Eye (tissue), 1 donor: ENCODE measurements at regions not wholly inside any gene's neighbourhood (a gene's known extent, or its start where the extent isn't known, plus 50 kb on each side); places are given as distances from the start of the nearest gene placed in this dataset.

Source experiments
- DNase-seq: peaks from one replicate; pipeline ENCODE4 v3.0.0-alpha.2; 2015

DNA sequence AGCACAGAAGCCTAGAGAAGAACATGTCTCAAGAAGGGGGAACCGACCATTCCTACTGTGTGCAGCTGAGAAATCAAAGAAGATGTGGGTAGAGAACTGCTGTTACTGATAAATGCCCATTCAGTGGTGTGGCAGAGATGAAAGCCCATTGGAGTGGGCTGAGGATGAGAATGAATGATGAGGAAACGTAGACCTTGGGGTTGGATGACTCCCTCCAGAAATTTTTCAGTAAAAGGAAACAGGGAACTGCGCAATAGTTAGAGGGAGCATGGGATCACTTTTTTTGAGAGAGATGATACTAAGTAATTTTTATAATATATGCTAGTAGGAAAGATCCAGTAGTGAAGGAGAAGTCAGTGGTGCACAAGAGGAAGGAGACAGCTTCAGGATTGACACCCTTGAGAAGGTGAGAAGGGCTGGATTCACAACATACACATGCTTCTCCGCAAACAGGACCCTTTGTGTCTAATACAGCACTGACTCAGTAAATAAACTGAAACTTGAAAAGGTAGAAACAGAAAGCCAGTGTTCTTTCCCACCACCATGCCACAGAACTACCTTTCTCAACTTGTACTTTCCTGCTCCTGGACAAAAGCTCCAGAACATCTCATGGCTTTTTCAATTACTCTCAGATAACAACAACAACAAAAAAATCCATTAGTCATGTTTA, 104.7 kb upstream of the IL6 start:
- no peak for DNase-seq

- DNase-seq = no peak
Observed at GRCh38 chr7:22618528-22618927, 108.5 kb upstream of the IL6 start.

DNA sequence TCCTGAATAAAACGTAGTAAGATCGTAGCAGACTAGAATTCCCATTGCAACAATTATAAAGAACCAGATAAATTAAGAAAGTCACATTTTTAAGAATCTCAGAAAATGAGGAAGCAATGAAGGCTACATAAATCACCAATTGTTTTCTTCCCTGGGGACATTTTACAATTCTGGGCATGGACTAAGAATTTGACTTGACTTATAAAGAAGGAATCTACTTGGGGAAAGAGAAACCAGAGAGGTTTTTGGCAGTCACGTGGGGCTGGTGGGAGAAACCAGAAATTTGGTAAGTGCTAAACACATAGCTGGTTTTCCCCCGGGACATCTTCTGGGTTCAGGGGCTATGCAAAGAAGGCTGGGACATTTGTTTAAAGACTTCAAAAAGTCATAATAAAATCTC, 109.8 kb upstream of the IL6 start:
- no peak for DNase-seq

GRCh38 chr7:22613496-22613895, 113.5 kb upstream of the IL6 start:
- no peak for DNase-seq

- DNase-seq = no peak
Observed at GRCh38 chr7:22612776-22613175, 112.8 kb upstream of the STEAP1B start.

- DNase-seq = no peak
Observed at GRCh38 chr7:22611758-22612079, 111.7 kb upstream of the STEAP1B start.

DNA sequence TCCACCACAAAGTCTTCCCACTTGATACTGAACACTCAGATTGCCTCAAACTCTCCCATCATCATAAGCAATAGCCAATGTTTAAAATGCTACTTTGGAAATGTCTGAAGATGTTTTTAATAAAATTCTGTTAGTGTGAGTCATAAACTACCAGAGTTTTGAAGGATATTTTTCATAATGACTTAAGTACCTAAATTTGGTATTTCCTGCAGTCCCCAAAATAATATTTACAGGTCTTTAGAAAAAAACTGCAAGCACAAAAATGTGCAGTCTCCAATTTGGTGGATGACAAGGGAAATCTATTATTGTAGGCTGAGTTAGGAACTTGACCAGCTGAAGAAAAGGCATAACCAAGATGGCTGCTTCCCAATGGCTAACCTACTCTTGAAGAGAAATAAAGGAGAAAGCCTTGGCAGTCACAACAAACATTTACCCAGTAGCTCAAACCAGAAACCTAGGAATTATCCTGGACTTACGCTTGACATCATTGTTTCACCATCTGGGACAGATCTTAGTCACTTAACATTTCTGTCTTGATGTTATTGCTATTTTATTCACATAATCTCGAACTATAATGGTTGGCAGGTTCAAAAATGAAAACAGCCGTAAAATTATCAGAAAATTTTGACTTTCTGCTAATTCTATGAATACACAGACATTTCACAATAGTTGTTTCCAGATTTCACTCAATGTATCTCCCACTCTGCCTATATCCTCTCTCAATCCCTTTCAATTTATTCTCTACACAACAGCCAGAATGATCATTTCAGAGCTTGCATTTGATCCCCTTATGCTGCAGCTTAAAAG, 111.2 kb upstream of the STEAP1B start:
- no peak for DNase-seq

GRCh38 chr7:22610263-22610662, 110.3 kb upstream of the STEAP1B start:
- DNase-seq = no peak

GRCh38 chr7:22607180-22607579, 107.2 kb upstream of the STEAP1B start:
- no peak for DNase-seq

- DNase-seq = no peak
Observed at GRCh38 chr7:22604246-22604645, 104.3 kb upstream of the STEAP1B start.

DNA sequence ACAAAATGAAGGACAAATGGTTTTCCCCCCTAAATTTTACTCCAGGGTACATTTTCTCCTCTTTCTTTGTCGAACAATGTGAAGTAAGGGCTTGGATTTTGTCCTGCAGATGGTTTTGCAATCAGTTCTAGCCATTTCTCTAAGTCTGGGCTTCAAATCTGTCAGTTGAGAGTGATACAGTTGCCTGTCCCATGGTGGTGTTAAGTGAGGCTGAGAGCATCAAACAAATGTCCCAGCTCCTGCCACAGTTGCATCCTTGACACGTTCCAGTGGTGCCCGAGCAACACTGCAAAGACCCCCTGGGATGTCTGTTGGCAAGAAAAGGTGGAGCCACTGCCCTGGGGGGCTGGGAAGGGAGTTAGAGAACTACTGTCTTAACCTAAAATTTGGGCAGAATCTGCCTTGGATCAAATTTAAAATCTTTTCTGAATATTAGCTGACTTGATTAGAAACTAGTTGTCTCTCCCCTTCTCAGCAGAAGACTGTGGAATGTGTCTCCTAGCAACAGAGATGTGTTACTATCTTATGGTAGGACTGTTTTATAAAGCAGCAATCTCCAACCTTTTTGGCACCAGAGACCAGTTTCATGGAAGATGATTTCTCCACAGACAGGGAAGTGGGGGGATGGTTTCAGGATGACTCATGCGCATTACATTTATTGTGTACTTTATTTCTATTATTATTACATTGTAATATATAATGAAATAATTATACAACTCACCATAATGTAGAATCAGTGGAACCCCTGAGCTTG, 102.0 kb upstream of the STEAP1B start:
- no peak for DNase-seq

DNA sequence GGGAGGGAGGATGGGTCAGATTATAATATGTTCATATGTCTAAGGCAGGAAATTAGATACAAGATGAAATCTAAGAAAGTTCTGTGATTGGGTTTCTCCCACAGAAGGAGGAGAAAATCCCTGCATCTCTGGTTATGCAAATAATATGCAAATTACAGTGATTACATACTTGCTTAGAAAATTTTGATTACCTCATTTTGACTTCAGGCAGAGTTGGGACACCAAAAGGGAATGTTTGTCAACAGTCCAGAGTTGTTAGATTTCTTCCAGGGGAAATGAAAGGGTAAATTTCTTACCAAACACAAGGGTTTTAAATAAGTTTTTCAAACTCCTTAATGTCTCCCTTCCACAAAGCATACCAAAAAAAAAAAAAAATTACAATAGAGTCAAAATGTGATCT, 101.4 kb upstream of the STEAP1B start:
- DNase-seq = no peak

- DNase-seq = no peak
Observed at GRCh38 chr7:22601003-22601402, 101.0 kb upstream of the STEAP1B start.

- DNase-seq = no peak
Observed at GRCh38 chr7:22598318-22598920, 98.4 kb upstream of the STEAP1B start.

- no peak for DNase-seq
Observed at GRCh38 chr7:22597844-22598243, 97.9 kb upstream of the STEAP1B start.

DNA sequence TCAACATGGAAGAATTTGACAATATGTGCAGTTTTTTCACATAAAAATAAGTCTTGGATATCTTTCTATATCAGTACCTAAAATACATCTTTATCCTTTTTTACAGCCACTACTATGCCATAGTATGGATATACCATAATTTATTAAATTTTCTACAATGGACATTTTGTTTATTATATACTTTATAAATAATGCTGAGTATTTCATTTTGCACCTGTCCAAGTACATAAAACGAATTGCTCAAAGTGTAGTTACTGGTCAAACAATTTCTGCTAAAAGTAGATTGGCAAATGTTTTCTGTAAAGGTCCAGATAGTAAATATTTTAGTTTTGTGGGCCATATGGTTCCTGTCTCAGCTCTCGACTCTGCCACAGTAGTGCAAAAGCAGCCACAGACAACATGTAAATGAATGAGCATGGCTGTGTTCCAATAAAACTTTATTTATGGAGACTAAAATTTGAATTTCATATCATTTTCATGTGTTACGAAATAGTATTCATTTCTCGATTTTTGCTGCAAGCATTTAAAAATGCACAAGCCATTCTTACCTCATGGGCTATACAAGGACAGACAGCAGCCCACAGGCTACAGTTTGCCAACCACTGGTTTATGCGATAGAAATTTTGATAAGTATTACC, 96.9 kb upstream of the STEAP1B start:
- DNase-seq = no peak

GRCh38 chr7:22594020-22594419, 94.0 kb upstream of the STEAP1B start:
- DNase-seq = no peak

DNA sequence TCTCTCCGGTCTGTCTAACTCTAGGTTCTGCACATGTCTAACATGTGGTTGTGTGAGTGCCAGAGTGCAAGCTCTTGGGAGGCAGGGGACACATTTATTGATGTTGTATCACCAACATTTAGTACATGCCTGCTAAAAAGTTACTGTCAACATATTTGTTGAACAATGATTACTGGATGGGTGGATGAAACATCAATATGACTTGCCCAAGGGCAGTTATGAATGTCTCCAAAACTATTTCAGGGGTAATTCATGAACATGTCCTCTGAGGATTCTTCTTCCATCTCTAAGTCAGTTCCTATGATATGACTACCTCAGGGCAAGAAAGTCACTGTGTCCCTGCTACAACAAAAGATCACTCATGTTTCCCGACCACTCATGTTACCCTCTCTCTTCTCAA, 91.3 kb upstream of the STEAP1B start:
- DNase-seq = no peak

- peak; percentile 42 for DNase-seq
Observed at GRCh38 chr7:22589641-22590201, 89.7 kb upstream of the STEAP1B start.

DNA sequence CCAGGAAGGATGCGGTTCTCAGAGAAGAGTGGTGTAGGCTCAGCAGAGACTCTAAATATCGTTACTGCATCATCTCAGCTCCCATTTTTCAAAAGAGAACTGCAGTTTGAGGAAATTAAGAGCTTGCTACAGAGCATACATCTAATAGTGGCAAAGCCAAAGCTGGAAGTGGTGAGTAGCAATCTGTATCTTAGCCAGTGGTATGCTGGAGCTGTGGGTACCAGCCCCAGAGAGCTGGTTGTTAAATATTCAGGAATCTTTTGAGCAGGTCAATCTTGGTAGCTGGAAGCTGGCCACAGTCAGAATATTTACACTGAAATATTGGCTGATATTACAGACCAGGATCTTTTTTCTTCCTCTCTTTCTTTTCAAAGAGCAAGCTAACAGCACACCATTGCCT, 88.4 kb upstream of the STEAP1B start:
- DNase-seq = no peak

DNA sequence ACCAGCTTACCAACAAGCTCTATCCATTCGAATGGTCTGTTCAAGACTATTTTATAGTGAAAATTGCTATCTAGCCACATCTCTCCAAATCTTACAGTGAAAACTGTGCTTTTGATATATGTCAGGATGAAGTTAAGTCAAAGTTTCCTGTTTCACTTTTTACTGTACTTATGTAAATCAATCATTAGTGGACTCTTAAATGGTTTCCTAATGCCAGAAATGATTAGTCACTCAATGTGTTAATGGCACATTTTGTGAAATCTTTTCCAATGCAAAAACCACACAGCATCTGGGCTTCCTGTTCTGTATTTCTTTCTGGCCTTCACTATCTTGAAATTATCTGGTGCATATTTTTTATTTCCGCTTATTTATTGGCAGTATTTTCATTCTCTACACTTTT, 87.3 kb upstream of the STEAP1B start:
- DNase-seq = no peak

GRCh38 chr7:22586786-22587140, 86.8 kb upstream of the STEAP1B start:
- DNase-seq = peak; percentile 53
